ENCODE measurements at regions not wholly inside any gene's neighbourhood (a gene's known extent, or its start where the extent isn't known, plus 50 kb on each side); places are given as distances from the start of the nearest gene placed in this dataset.

GRCh38 chr9:7348692-7349091 lies 450.9 kb downstream of the DMAC1 start:
- Histone ChIP-seq H3K9me3 (replicated peaks) (peaks cover 15% of the 10 kb centered on the region), H3K4me1 (no peaks in the 10 kb centered on the region), H3K36me3 (no peaks in the 10 kb centered on the region), H3K4me3 (no peak overlapping the region), H3K27ac (replicated peaks) (no peak overlapping the region), H3K27me3 (ENCODE audit: low read depth) (no peaks in the 10 kb centered on the region)
- intact Hi-C loops (cut with micrococcal nuclease): no loop called here
- TF ChIP-seq CTCF (IDR thresholded peaks at IDR 0.05; ENCODE audit: borderline replicate concordance): no peak
- no peak for DNase-seq

- H3K27me3 ChIP-seq (ENCODE audit: low read depth): no peaks in the 10 kb centered on the region
- H3K4me1 ChIP-seq: peaks cover 2% of the 10 kb centered on the region
- H3K9me3 ChIP-seq (replicated peaks): peaks cover 15% of the 10 kb centered on the region
- no peak overlapping the region for H3K4me3 ChIP-seq
- intact Hi-C loops (cut with micrococcal nuclease): no loop called here
- no peak for TF ChIP-seq CTCF (IDR thresholded peaks at IDR 0.05; ENCODE audit: borderline replicate concordance)
- no peak for DNase-seq
- H3K36me3 ChIP-seq: no peaks in the 10 kb centered on the region
- H3K27ac ChIP-seq (replicated peaks): no peak overlapping the region
Measured at GRCh38 chr9:7347556-7347955, 452.0 kb downstream of the DMAC1 start.

GRCh38 chr9:7346144-7346543 lies 453.4 kb downstream of the DMAC1 start:
- intact Hi-C loops (cut with micrococcal nuclease): no loop called here
- peaks cover 8% of the 10 kb centered on the region for H3K4me1 ChIP-seq
- DNase-seq: no peak
- no peak overlapping the region for H3K4me3 ChIP-seq
- no peak for TF ChIP-seq CTCF (IDR thresholded peaks at IDR 0.05; ENCODE audit: borderline replicate concordance)
- no peaks in the 10 kb centered on the region for H3K27me3 ChIP-seq (ENCODE audit: low read depth)
- no peak overlapping the region for H3K27ac ChIP-seq (replicated peaks)
- H3K9me3 ChIP-seq (replicated peaks): peaks cover 15% of the 10 kb centered on the region
- H3K36me3 ChIP-seq: no peaks in the 10 kb centered on the region

GRCh38 chr9:7342736-7343135 lies 456.8 kb downstream of the DMAC1 start:
- H3K36me3 ChIP-seq: no peaks in the 10 kb centered on the region
- intact Hi-C loops (cut with micrococcal nuclease): no loop called here
- no peaks in the 10 kb centered on the region for H3K9me3 ChIP-seq (replicated peaks)
- H3K27me3 ChIP-seq (ENCODE audit: low read depth): no peaks in the 10 kb centered on the region
- H3K4me3 ChIP-seq: no peak overlapping the region
- no peak for TF ChIP-seq CTCF (IDR thresholded peaks at IDR 0.05; ENCODE audit: borderline replicate concordance)
- H3K4me1 ChIP-seq: peaks cover 8% of the 10 kb centered on the region
- H3K27ac ChIP-seq (replicated peaks): no peak overlapping the region
- DNase-seq: no peak

GRCh38 chr9:7342229-7342628 lies 457.3 kb downstream of the DMAC1 start:
- no peak overlapping the region for H3K27ac ChIP-seq (replicated peaks)
- TF ChIP-seq CTCF (IDR thresholded peaks at IDR 0.05; ENCODE audit: borderline replicate concordance): peak; percentile 46

GRCh38 chr9:7341571-7341970 lies 458.0 kb downstream of the DMAC1 start:
- intact Hi-C loops (cut with micrococcal nuclease): no loop called here
- H3K4me1 ChIP-seq: peaks cover 15% of the 10 kb centered on the region
- H3K27ac ChIP-seq (replicated peaks): no peak overlapping the region
- H3K27me3 ChIP-seq (ENCODE audit: low read depth): no peaks in the 10 kb centered on the region
- no peak for DNase-seq
- H3K4me3 ChIP-seq: no peak overlapping the region
- no peaks in the 10 kb centered on the region for H3K9me3 ChIP-seq (replicated peaks)
- TF ChIP-seq CTCF (IDR thresholded peaks at IDR 0.05; ENCODE audit: borderline replicate concordance): no peak
- no peaks in the 10 kb centered on the region for H3K36me3 ChIP-seq

More at GRCh38 chr9:7342229-7342628, 457.3 kb downstream of the DMAC1 start:
- Histone ChIP-seq H3K27me3 (ENCODE audit: low read depth) (no peaks in the 10 kb centered on the region), H3K9me3 (replicated peaks) (no peaks in the 10 kb centered on the region), H3K36me3 (no peaks in the 10 kb centered on the region), H3K4me3 (no peak overlapping the region), H3K4me1 (peaks cover 10% of the 10 kb centered on the region)
- intact Hi-C loops (cut with micrococcal nuclease): no loop called here
- no peak for DNase-seq

Data from left ventricle myocardium inferior (tissue), 1 donor.